ENCODE measurements at regions not wholly inside any gene's neighbourhood (a gene's known extent, or its start where the extent isn't known, plus 50 kb on each side); places are given as distances from the start of the nearest gene placed in this dataset.

DNA sequence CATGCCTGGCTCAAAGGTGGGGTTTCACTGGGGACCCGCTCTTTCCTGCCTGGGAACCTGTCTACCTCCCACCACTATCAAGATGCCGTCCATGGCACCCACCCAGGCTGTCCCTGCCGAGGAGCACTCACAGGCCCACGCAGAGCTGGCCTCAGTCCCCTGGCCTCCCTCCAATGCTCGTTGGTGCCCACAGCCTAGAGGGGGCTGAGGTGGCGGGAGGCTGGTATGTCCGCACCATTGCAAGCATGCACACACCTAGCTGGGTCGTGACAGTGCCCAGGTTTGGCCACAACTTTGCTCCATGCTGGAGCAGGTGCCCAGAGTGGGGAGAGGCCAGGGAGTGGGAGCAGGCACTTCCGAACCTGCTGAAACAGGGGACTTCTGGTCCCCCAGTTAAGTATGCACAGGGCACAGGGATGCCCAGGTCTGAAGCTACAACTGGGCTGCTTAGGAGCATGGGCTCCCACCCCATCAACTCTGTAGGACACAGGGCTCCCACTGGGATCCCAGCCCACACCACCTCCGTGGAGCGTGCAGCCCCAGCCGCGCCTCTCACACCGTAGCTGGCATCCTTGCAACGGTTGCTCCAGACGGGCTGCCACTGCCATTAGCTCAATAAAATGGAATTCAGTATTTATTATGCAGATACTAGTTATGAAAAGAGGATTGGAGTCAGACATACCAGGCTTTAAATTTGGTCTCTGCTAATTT, 1376.1 kb upstream of the TENM3 start:
- Histone ChIP-seq H3K4me1 (no peaks in the 10 kb centered on the region), H3K4me3 (no peak overlapping the region), H3K27me3 (no peaks in the 10 kb centered on the region), H3K27ac (no peak overlapping the region), H3K9me3 (peaks cover 0 to 27% (median 6%) of the 10 kb centered on the region in 11 donors), H3K36me3 (no peaks in the 10 kb centered on the region)
- DNase-seq, result no peak
- intact Hi-C loops (cut with DNase I), result no loop called here
- ATAC-seq, result peak in 1 of 8 donors; percentile 12
- WGBS, 2 donors, result 87% methylated on average over 16 of the region's 16 CpGs
- TF ChIP-seq, protein P1, sequence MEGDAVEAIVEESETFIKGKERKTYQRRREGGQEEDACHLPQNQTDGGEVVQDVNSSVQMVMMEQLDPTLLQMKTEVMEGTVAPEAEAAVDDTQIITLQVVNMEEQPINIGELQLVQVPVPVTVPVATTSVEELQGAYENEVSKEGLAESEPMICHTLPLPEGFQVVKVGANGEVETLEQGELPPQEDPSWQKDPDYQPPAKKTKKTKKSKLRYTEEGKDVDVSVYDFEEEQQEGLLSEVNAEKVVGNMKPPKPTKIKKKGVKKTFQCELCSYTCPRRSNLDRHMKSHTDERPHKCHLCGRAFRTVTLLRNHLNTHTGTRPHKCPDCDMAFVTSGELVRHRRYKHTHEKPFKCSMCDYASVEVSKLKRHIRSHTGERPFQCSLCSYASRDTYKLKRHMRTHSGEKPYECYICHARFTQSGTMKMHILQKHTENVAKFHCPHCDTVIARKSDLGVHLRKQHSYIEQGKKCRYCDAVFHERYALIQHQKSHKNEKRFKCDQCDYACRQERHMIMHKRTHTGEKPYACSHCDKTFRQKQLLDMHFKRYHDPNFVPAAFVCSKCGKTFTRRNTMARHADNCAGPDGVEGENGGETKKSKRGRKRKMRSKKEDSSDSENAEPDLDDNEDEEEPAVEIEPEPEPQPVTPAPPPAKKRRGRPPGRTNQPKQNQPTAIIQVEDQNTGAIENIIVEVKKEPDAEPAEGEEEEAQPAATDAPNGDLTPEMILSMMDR (IDR thresholded peaks at IDR 0.05), result no peak

DNA sequence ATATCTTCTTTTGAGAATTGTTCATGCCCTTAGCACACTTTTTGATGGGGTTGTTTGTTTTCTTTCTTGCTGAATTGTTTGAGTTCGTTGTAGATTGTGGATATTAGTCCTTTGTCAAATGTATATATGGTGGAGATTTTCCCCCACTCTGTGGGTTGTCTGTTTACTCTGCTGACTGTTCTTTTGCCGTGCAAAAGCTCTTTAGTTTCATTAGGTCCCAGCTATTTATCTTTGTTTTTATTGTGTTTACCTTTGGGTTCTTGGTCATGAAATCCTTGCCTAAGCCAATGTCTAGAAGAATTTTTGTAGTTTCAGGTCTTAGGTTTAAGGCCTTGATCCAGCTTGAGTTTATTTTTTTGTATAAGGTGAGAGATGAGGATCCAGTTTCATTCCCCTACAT, 1372.6 kb upstream of the TENM3 start:
- no peaks in the 10 kb centered on the region for H3K4me1 ChIP-seq
- H3K4me3 ChIP-seq, result no peak overlapping the region
- DNase-seq (no peak), ATAC-seq (no peak)
- intact Hi-C loops (cut with DNase I), result no loop called here
- 77 to 78% methylated on average over 2 of the region's 2 CpGs for WGBS, 2 donors
- no peak overlapping the region for H3K27ac ChIP-seq
- H3K9me3 ChIP-seq, result peaks cover 0 to 38% (median 6%) of the 10 kb centered on the region in 11 donors
- no peaks in the 10 kb centered on the region for H3K27me3 ChIP-seq
- TF ChIP-seq, protein P1 (IDR thresholded peaks at IDR 0.05), result no peak
- H3K36me3 ChIP-seq, result no peaks in the 10 kb centered on the region

DNA sequence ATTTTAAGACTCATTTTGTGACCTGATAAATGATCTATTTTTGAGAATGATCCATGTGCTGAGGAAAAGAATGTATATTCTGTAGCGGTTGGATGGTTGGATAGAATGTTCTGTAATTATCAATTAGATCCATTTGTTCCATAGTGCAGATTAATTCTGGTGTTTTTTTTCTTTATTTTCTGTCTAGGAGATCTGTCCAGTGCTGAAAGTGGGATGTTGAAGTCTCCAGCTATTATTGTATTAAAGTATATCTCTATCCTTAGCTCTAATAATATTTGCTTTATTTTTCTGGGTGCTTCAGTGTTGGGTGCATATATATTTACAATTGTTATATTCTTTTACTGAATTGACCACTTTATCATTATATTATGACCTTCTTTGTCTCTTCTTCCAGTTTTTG, 1344.9 kb upstream of the TENM3 start:
- Histone ChIP-seq H3K27me3 (no peaks in the 10 kb centered on the region), H3K4me3 (no peak overlapping the region), H3K4me1 (no peaks in the 10 kb centered on the region), H3K36me3 (no peaks in the 10 kb centered on the region), H3K27ac (no peak overlapping the region), H3K9me3 (peaks cover 0 to 13% (median 0%) of the 10 kb centered on the region in 11 donors)
- WGBS, 2 donors, result 0% methylated on average over 1 of the region's 1 CpG
- intact Hi-C loops (cut with DNase I), result no loop called here
- TF ChIP-seq, protein P1 (IDR thresholded peaks at IDR 0.05), result no peak
- no peak for DNase-seq
- no peak for ATAC-seq

DNA sequence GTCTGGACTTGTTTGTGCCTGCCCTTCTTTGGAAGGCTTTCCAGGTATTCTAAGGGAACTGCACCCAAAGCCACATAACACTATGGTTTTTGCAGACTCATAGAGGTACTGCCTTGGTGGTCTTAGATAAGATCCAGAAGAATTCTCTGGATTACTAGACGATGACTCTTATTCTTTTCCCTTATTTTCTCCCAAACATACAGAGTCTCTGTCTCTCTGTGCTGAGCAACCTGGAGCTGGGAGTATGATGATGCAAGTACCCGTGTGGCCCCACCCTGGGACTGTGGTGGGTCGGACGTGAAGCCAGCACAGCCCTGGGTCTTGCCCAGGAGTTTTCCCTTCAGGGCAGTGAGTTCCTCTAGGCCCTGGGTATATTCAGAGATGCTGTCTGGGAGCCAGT, 1342.4 kb upstream of the TENM3 start:
- no peak for ATAC-seq
- intact Hi-C loops (cut with DNase I), result no loop called here

More for the DNA sequence above, 1342.4 kb upstream of the TENM3 start:
- Histone ChIP-seq H3K9me3 (peaks cover 0 to 16% (median 0%) of the 10 kb centered on the region in 11 donors), H3K27me3 (no peaks in the 10 kb centered on the region), H3K4me3 (no peak overlapping the region), H3K4me1 (no peaks in the 10 kb centered on the region), H3K27ac (no peak overlapping the region), H3K36me3 (no peaks in the 10 kb centered on the region)
- WGBS, 2 donors, result 78 to 80% methylated on average over 4 of the region's 4 CpGs
- TF ChIP-seq, protein P1 (IDR thresholded peaks at IDR 0.05), result no peak
- DNase-seq, result no peak
